HCT116 (cell line): ENCODE measurements at regions not wholly inside any gene's neighbourhood (a gene's known extent, or its start where the extent isn't known, plus 50 kb on each side); places are given as distances from the start of the nearest gene placed in this dataset.

Experiments used
- ATAC-seq: fragments of 200-7000 bp; cut with Tn5 transposase; 2 replicates; pipeline ENCODE4 v1.9.1; 2020; ENCODE audit warnings: mild to moderate bottlenecking, moderate library complexity
- BruUV-seq: library from RNA; stranded (reverse); fragments of 400-500 nt; replicated peaks from 2 replicates; lab custom pipeline; 2021; lab: Mats Ljungman, UMichigan
- CTCF ChIA-PET: fragments of 300-600 bp; sonication (Branson Sonifier 250); formaldehyde crosslinking; loops from one replicate; lab custom pipeline; 2021; ENCODE audit warnings: antibody characterized with exemption; lab: Charles Lee
- POLR2A ChIA-PET: fragments of 300-600, 350-600 bp; sonication (Branson Sonifier 250); formaldehyde crosslinking; loops from one replicate; lab custom pipeline; 2021; ENCODE audit warnings: antibody characterized with exemption; lab: Charles Lee
- RAD21 ChIA-PET, 2 experiments: fragments of 300-600 bp; sonication (Branson Sonifier 250); formaldehyde crosslinking; loops; one replicate each; lab custom pipeline; 2023; ENCODE audit warnings: low total read pairs in 2 of 2; ENCODE audit not compliant: uncharacterized antibody in 2 of 2, unreplicated experiment in 2 of 2, low non-redundant PET in 1 of 2; lab: Charles Lee
- DNase-seq: peaks from one replicate; pipeline ENCODE4 v3.0.0-alpha.2; 2010; ENCODE audit warnings: low read depth, low spot score
- H2AFZ ChIP-seq: fragments of 200-600 bp; shearing (Covaris generic), sonication (generic); 2 replicates; pipeline ENCODE4 v1.6.1; 2017; ENCODE audit warnings: low read depth, mixed run types, mixed read lengths, antibody characterized with exemption, low read length; ENCODE audit not compliant: poor library complexity, severe bottlenecking
- H3K27ac ChIP-seq: 2 replicates; pipeline ENCODE4 v1.5.1; 2012; ENCODE audit warnings: low read depth, low read length
- H3K27me3 ChIP-seq: fragments of 200-600 bp; sonication (generic); 2 replicates; pipeline ENCODE4 v1.6.1; 2016; ENCODE audit warnings: mixed run types, low read length, mixed read lengths; ENCODE audit not compliant: insufficient read depth
- H3K36me3 ChIP-seq, 2 experiments: fragments of 200-500 bp in 1 of 2; fragments of 200-600 bp in 1 of 2; sonication (Bioruptor generic) in 1 of 2; sonication (generic) in 1 of 2; 2 replicates each; pipeline versions ENCODE4 v1.5.1 to v1.6.1; 2014 to 2016; ENCODE audit warnings: low read length in 2 of 2, inconsistent platforms in 1 of 2, mixed read lengths in 1 of 2, mixed run types in 1 of 2; ENCODE audit not compliant: insufficient read depth in 2 of 2, control insufficient read depth in 1 of 2
- H3K4me1 ChIP-seq, 2 experiments: fragments of 200-600 bp in 1 of 2; sonication (generic) in 1 of 2; 2 replicates each; pipeline versions ENCODE4 v1.5.1 to v1.6.1; 2012 to 2017; ENCODE audit warnings: low read length in 2 of 2, inconsistent platforms in 1 of 2, mild to moderate bottlenecking in 1 of 2, mixed read lengths in 1 of 2, mixed run types in 1 of 2, moderate library complexity in 1 of 2; ENCODE audit not compliant: insufficient read depth in 2 of 2, control insufficient read depth in 1 of 2
- H3K4me2 ChIP-seq: fragments of 200-600 bp; sonication (generic); 2 replicates; pipeline ENCODE4 v1.6.1; 2017; ENCODE audit warnings: mixed run types, low read length, mixed read lengths
- H3K4me3 ChIP-seq, 2 experiments: fragments of 200-600 bp in 1 of 2; sonication (generic) in 1 of 2; replicated peaks in 1 of 2; 2 replicates each; pipeline ENCODE4 v1.5.1; 2011 to 2016; ENCODE audit warnings: low read length in 2 of 2, control low read depth in 1 of 2, low read depth in 1 of 2, mild to moderate bottlenecking in 1 of 2, mixed read lengths in 1 of 2, mixed run types in 1 of 2
- H3K79me2 ChIP-seq: fragments of 200-600 bp; sonication (generic); 2 replicates; pipeline ENCODE4 v1.6.1; 2017; ENCODE audit warnings: mild to moderate bottlenecking, mixed run types, low read length, moderate library complexity, mixed read lengths; ENCODE audit not compliant: insufficient read depth
- H3K9ac ChIP-seq: fragments of 200-600 bp; sonication (generic); 2 replicates; pipeline ENCODE4 v1.6.1; 2016; ENCODE audit warnings: low read length, mixed read lengths
- H3K9me2 ChIP-seq: fragments of 200-600 bp; sonication (generic), shearing (Covaris generic); 2 replicates; pipeline ENCODE4 v1.6.1; 2017; ENCODE audit warnings: mixed run types, mild to moderate bottlenecking, moderate library complexity; ENCODE audit not compliant: insufficient read depth
- H3K9me3 ChIP-seq, 2 experiments: fragments of 200-500 bp in 1 of 2; fragments of 200-600 bp in 1 of 2; sonication (Bioruptor generic) in 1 of 2; sonication (generic) in 1 of 2; 2 replicates each; pipeline ENCODE4 v1.6.1; 2014 to 2017; ENCODE audit warnings: low read length in 2 of 2, mixed read lengths in 2 of 2, inconsistent platforms in 1 of 2, low read depth in 1 of 2, mild to moderate bottlenecking in 1 of 2, mixed run types in 1 of 2, moderate library complexity in 1 of 2; ENCODE audit not compliant: control insufficient read depth in 1 of 2, insufficient read depth in 1 of 2
- H4K20me1 ChIP-seq: fragments of 200-600 bp; sonication (generic), shearing (Covaris generic); 2 replicates; pipeline ENCODE4 v1.6.1; 2017; ENCODE audit warnings: mixed run types, mild to moderate bottlenecking, moderate library complexity; ENCODE audit not compliant: insufficient read depth
- ATF3 ChIP-seq: IDR thresholded peaks from 2 replicates; pipeline ENCODE4 v1.6.1; 2012
- CEBPB ChIP-seq: IDR thresholded peaks from 2 replicates; pipeline ENCODE4 v1.6.1; 2012; ENCODE audit warnings: low read depth
- EZH2phosphoT487 ChIP-seq: fragments of 200-600 bp; IDR thresholded peaks from 2 replicates; pipeline ENCODE4 v1.6.1; 2018; ENCODE audit warnings: antibody characterized with exemption, borderline replicate concordance
- MAX ChIP-seq: IDR thresholded peaks from 2 replicates; pipeline ENCODE4 v1.6.1; 2012
- RAD21 ChIP-seq: IDR thresholded peaks from 2 replicates; pipeline ENCODE4 v1.6.1; 2012; ENCODE audit warnings: low read depth, mild to moderate bottlenecking
- SP1 ChIP-seq: IDR thresholded peaks from 2 replicates; pipeline ENCODE4 v1.6.1; 2012; ENCODE audit warnings: low read depth
- SRF ChIP-seq: IDR thresholded peaks from 2 replicates; pipeline ENCODE4 v1.6.1; 2012; ENCODE audit warnings: low read depth
- TCF7L2 ChIP-seq: IDR thresholded peaks from 2 replicates; pipeline ENCODE4 v1.7.0; 2011; ENCODE audit warnings: borderline replicate concordance, inconsistent platforms; ENCODE audit not compliant: insufficient read depth, insufficient read length; ENCODE audit errors: extremely low read depth
- ZNF274 ChIP-seq: fragments of 200-500 bp; sonication (Bioruptor generic); IDR thresholded peaks from 2 replicates; pipeline ENCODE4 v1.6.1; 2014; ENCODE audit warnings: mild to moderate bottlenecking, low read depth, low read length, inconsistent platforms
- intact Hi-C: fragments of 100-400 bp; cut with micrococcal nuclease; formaldehyde crosslinking; loops from 2 replicates; pipeline ENCODE4 v1.10.0; 2022

- peak overlapping the region; percentile 68 for H3K4me2 ChIP-seq
Observed at GRCh38 chr1:58883888-58884482, 100.1 kb upstream of the JUN start.

GRCh38 chr1:58884706-58885661, 101.1 kb upstream of the JUN start:
- intact Hi-C loops, result loop anchor here (5.0 to 10.0 kb wide), 2 partner anchors 68 to 410 kb away; partner anchors contain the start of gene FGGY
- H3K4me3 ChIP-seq, result no peak overlapping the region
- no peaks in the 10 kb centered on the region for H3K9me3 ChIP-seq
- ChIA-PET POLR2A (interaction anchor here (1.1 kb wide), 1 partner anchor 18 kb away, joined by 8 read pairs; no protein-coding TSS in a partner anchor), RAD21 (no interaction called here), CTCF (no interaction called here)
- no peak overlapping the region for H3K4me2 ChIP-seq
- H3K36me3 ChIP-seq, result no peaks in the 10 kb centered on the region
- H3K4me1 ChIP-seq, result peaks cover 48 to 56% of the 10 kb centered on the region in 2 experiments
- DNase-seq (no peak), ATAC-seq (peak; percentile 26; the same call in 1 of the 2 replicates)
- H3K79me2 ChIP-seq, result no peaks in the 10 kb centered on the region
- H3K9me2 ChIP-seq, result no peaks in the 10 kb centered on the region
- no peaks in the 10 kb centered on the region for H3K27me3 ChIP-seq
- H2AFZ ChIP-seq, result no peak overlapping the region
- H3K27ac ChIP-seq, result no peak overlapping the region
- no peaks in the 10 kb centered on the region for H4K20me1 ChIP-seq
- no peak; the same call in 1 of the 2 replicates for TF ChIP-seq SP1
- TF ChIP-seq EZH2phosphoT487, result no peak
- TF ChIP-seq TCF7L2, result peak; percentile 85
- no peak for TF ChIP-seq RAD21
- no peak for TF ChIP-seq ATF3
- no peak for TF ChIP-seq CEBPB
- no peak for TF ChIP-seq SRF
- BruUV-seq, result no TSS peak
- no peak overlapping the region for H3K9ac ChIP-seq

More at GRCh38 chr1:58883888-58884482, 100.1 kb upstream of the JUN start:
- Histone ChIP-seq H3K9me3 (no peaks in the 10 kb centered on the region), H3K27me3 (no peaks in the 10 kb centered on the region), H3K27ac (peak overlapping the region; percentile 53; the same call in 1 of the 2 replicates), H3K4me3 (no peak overlapping the region), H2AFZ (peak overlapping the region; percentile 57), H3K79me2 (no peaks in the 10 kb centered on the region), H4K20me1 (no peaks in the 10 kb centered on the region), H3K9ac (peak overlapping the region; percentile 46; the same call in 1 of the 2 replicates), H3K36me3 (no peaks in the 10 kb centered on the region), H3K4me1 (peaks cover 48 to 56% of the 10 kb centered on the region in 2 experiments), H3K9me2 (no peaks in the 10 kb centered on the region)
- ATAC-seq (no peak), DNase-seq (no peak)
- ChIA-PET CTCF (interaction anchor here (1.7 kb wide), 1 partner anchor 815 kb away, joined by 4 read pairs; no protein-coding TSS in a partner anchor), RAD21 (no interaction called here), POLR2A (interaction anchor here (1.7 kb wide), 1 partner anchor 19 kb away, joined by 4 read pairs; no protein-coding TSS in a partner anchor)
- 0 out of 2 replicates have a peak, but pooled peaks have one; percentile 22 for TF ChIP-seq MAX
- no peak for TF ChIP-seq ZNF274
- intact Hi-C loops, result loop anchor here (2.0 to 10.0 kb wide), 3 partner anchors 67 to 411 kb away; partner anchors contain the start of genes FGGY and JUN
- no TSS peak for BruUV-seq
